Endometrium (tissue), 2 donors: ENCODE measurements at regions not wholly inside any gene's neighbourhood (a gene's known extent, or its start where the extent isn't known, plus 50 kb on each side); places are given as distances from the start of the nearest gene placed in this dataset.

Experiments
- FAIRE-seq: peaks from 2 replicates; lab custom pipeline; 2012; peaks lifted over from hg19 to GRCh38; lab: Jason Lieb, UNC
- donor health status: control.
- donor health status: control.

GRCh38 chr3:6516694-6517093 lies 344.2 kb upstream of the GRM7 start:
- FAIRE-seq: no peak

GRCh38 chr3:6518709-6519345 lies 342.1 kb upstream of the GRM7 start:
- no peak for FAIRE-seq

GRCh38 chr3:6521369-6522113 lies 339.4 kb upstream of the GRM7 start:
- FAIRE-seq: no peak

- FAIRE-seq: no peak
Observed at GRCh38 chr3:6522191-6522590, 338.7 kb upstream of the GRM7 start.

- no peak for FAIRE-seq
Observed at GRCh38 chr3:6523043-6523442, 337.9 kb upstream of the GRM7 start.

GRCh38 chr3:6524479-6524878 lies 336.4 kb upstream of the GRM7 start:
- no peak for FAIRE-seq

GRCh38 chr3:6526321-6526720 lies 334.6 kb upstream of the GRM7 start:
- no peak for FAIRE-seq

GRCh38 chr3:6526861-6527260 lies 334.1 kb upstream of the GRM7 start:
- FAIRE-seq: no peak

GRCh38 chr3:6528951-6529350 lies 332.0 kb upstream of the GRM7 start:
- FAIRE-seq: no peak

GRCh38 chr3:6531153-6531552 lies 329.8 kb upstream of the GRM7 start:
- FAIRE-seq: no peak

GRCh38 chr3:6532101-6532500 lies 328.8 kb upstream of the GRM7 start:
- FAIRE-seq: no peak

- FAIRE-seq: no peak
Observed at GRCh38 chr3:6540981-6541380, 319.9 kb upstream of the GRM7 start.

GRCh38 chr3:6542795-6543194 lies 318.1 kb upstream of the GRM7 start:
- FAIRE-seq: no peak

- FAIRE-seq: no peak
Observed at GRCh38 chr3:6549296-6549695, 311.6 kb upstream of the GRM7 start.

GRCh38 chr3:6551165-6551564 lies 309.8 kb upstream of the GRM7 start:
- no peak for FAIRE-seq

- FAIRE-seq: no peak
Observed at GRCh38 chr3:6560259-6560658, 300.7 kb upstream of the GRM7 start.

GRCh38 chr3:6567241-6567640 lies 293.7 kb upstream of the GRM7 start:
- no peak for FAIRE-seq

- no peak for FAIRE-seq
Observed at GRCh38 chr3:6568999-6569493, 291.9 kb upstream of the GRM7 start.

GRCh38 chr3:6571448-6571847 lies 289.5 kb upstream of the GRM7 start:
- FAIRE-seq: no peak

- FAIRE-seq: no peak
Observed at GRCh38 chr3:6577584-6577983, 283.3 kb upstream of the GRM7 start.

GRCh38 chr3:6578526-6578925 lies 282.4 kb upstream of the GRM7 start:
- FAIRE-seq: no peak

- no peak for FAIRE-seq
Observed at GRCh38 chr3:6580808-6581207, 280.1 kb upstream of the GRM7 start.

- no peak for FAIRE-seq
Observed at GRCh38 chr3:6585360-6585759, 275.6 kb upstream of the GRM7 start.

GRCh38 chr3:6600237-6600636 lies 260.7 kb upstream of the GRM7 start:
- no peak for FAIRE-seq
